HUES64 (cell line): ENCODE measurements at regions not wholly inside any gene's neighbourhood (a gene's known extent, or its start where the extent isn't known, plus 50 kb on each side); places are given as distances from the start of the nearest gene placed in this dataset.

Experiments
- H3K27ac ChIP-seq: 2 replicates; pipeline ENCODE4 v1.7.0; 2013; ENCODE audit warnings: low read depth, low read length, inconsistent platforms
- H3K27me3 ChIP-seq: 2 replicates; pipeline ENCODE4 v1.6.1; 2013; ENCODE audit warnings: mild to moderate bottlenecking, low read length; ENCODE audit not compliant: insufficient read depth
- H3K36me3 ChIP-seq: 2 replicates; pipeline ENCODE4 v1.6.1; 2013; ENCODE audit warnings: mild to moderate bottlenecking, low read length; ENCODE audit not compliant: insufficient read depth
- H3K4me1 ChIP-seq: 2 replicates; pipeline ENCODE4 v1.6.1; 2013; ENCODE audit warnings: mild to moderate bottlenecking, low read length, moderate library complexity; ENCODE audit not compliant: insufficient read depth
- H3K4me3 ChIP-seq: 2 replicates; pipeline ENCODE4 v1.5.1; 2013; ENCODE audit warnings: mild to moderate bottlenecking, low read length, moderate library complexity
- H3K9ac ChIP-seq: 2 replicates; pipeline ENCODE4 v1.6.1; 2013; ENCODE audit warnings: mild to moderate bottlenecking, low read depth, low read length
- H3K9me3 ChIP-seq: 2 replicates; pipeline ENCODE4 v1.6.1; 2013; ENCODE audit warnings: low read depth, low read length; ENCODE audit not compliant: insufficient read depth
- WGBS: fragments of 150-250, 120-280 bp; methylation state at CpG from one replicate; pipeline ENCODE4 v1.1.7; 2013; ENCODE audit warnings: missing lambda C conversion rate; 5-methylcytosine and 5-hydroxymethylcytosine counted together

- Histone ChIP-seq H3K27ac (no peak overlapping the region), H3K36me3 (no peaks in the 10 kb centered on the region), H3K27me3 (no peaks in the 10 kb centered on the region), H3K4me1 (peaks cover under 1% of the 10 kb centered on the region; the same call in 1 of the 2 replicates), H3K9ac (no peak overlapping the region), H3K4me3 (no peak overlapping the region), H3K9me3 (peaks cover 7% of the 10 kb centered on the region)
- 91% methylated on average over 1 of the region's 2 CpGs for WGBS
Observed at GRCh38 chr16:62100651-62101050, 64.4 kb upstream of the CDH8 start.

GRCh38 chr16:62089715-62090114 lies 53.5 kb upstream of the CDH8 start:
- Histone ChIP-seq H3K27me3 (no peaks in the 10 kb centered on the region), H3K9me3 (no peaks in the 10 kb centered on the region), H3K4me3 (no peak overlapping the region), H3K36me3 (no peaks in the 10 kb centered on the region), H3K27ac (no peak overlapping the region), H3K4me1 (peaks cover 5% of the 10 kb centered on the region; the same call in 1 of the 2 replicates), H3K9ac (no peak overlapping the region)
- 92% methylated on average over 3 of the region's 4 CpGs for WGBS

GRCh38 chr16:62088731-62089410 lies 52.6 kb upstream of the CDH8 start:
- Histone ChIP-seq H3K4me3 (no peak overlapping the region), H3K27ac (no peak overlapping the region), H3K4me1 (peaks cover 6% of the 10 kb centered on the region; the same call in 1 of the 2 replicates), H3K36me3 (no peaks in the 10 kb centered on the region), H3K9ac (no peak overlapping the region), H3K9me3 (no peaks in the 10 kb centered on the region), H3K27me3 (no peaks in the 10 kb centered on the region)
- WGBS: 94% methylated on average over 4 of the region's 5 CpGs
